PC-3 (cell line): ENCODE measurements at regions not wholly inside any gene's neighbourhood (a gene's known extent, or its start where the extent isn't known, plus 50 kb on each side); places are given as distances from the start of the nearest gene placed in this dataset.

Source experiments
- ATAC-seq: fragments of 200-7000 bp; cut with Tn5 transposase; 2 replicates; pipeline ENCODE4 v1.9.1; 2020; ENCODE audit warnings: mild to moderate bottlenecking, moderate library complexity
- BruUV-seq: library from RNA; stranded (reverse); fragments of 400-500 nt; replicated peaks from 2 replicates; lab custom pipeline; 2021; lab: Mats Ljungman, UMichigan
- CTCF ChIA-PET: fragments of 300-600 bp; sonication (Branson Sonifier 250); formaldehyde crosslinking; loops from one replicate; lab custom pipeline; 2022; ENCODE audit warnings: antibody characterized with exemption; lab: Charles Lee
- POLR2A ChIA-PET: fragments of 300-600 bp; sonication (Branson Sonifier 250); formaldehyde crosslinking; loops from one replicate; lab custom pipeline; 2022; ENCODE audit warnings: antibody characterized with exemption; ENCODE audit not compliant: unreplicated experiment; lab: Charles Lee
- DNase-seq: peaks from one replicate; pipeline ENCODE4 v3.0.0-alpha.2; 2015
- H2AFZ ChIP-seq: fragments of 300-600 bp; sonication (generic); 2 replicates; pipeline ENCODE4 v1.6.0; 2016; ENCODE audit warnings: antibody characterized with exemption, low read length
- H3F3A ChIP-seq: fragments of 300-600 bp; sonication (generic); one replicate; pipeline ENCODE4 v1.6.0; 2017; ENCODE audit warnings: antibody characterized with exemption, low read length, control low read depth, mild to moderate bottlenecking; ENCODE audit not compliant: unreplicated experiment
- H3K27ac ChIP-seq: fragments of 300-600 bp; sonication (generic); 2 replicates; pipeline ENCODE4 v1.5.1; 2016; ENCODE audit warnings: mild to moderate bottlenecking, low read length
- H3K27me3 ChIP-seq: fragments of 300-600 bp; sonication (generic); 2 replicates; pipeline ENCODE4 v1.6.1; 2016; ENCODE audit warnings: low read length, mixed read lengths
- H3K36me3 ChIP-seq: fragments of 300-600 bp; sonication (generic); 2 replicates; pipeline ENCODE4 v1.6.1; 2016; ENCODE audit warnings: low read depth, mixed run types, low read length, mixed read lengths
- H3K4me1 ChIP-seq: fragments of 300-600 bp; sonication (generic); 2 replicates; pipeline ENCODE4 v1.5.1; 2016; ENCODE audit warnings: low read length; ENCODE audit not compliant: insufficient read depth
- H3K4me2 ChIP-seq: fragments of 300-600 bp; sonication (generic); 2 replicates; pipeline ENCODE4 v1.6.0; 2016; ENCODE audit warnings: low read length
- H3K4me3 ChIP-seq: fragments of 300-600 bp; sonication (generic); 2 replicates; pipeline ENCODE4 v1.5.1; 2016; ENCODE audit warnings: mild to moderate bottlenecking, low read length, mixed read lengths
- H3K79me2 ChIP-seq: fragments of 300-600 bp; sonication (generic); 2 replicates; pipeline ENCODE4 v1.6.1; 2017; ENCODE audit warnings: low read length, mixed read lengths
- H3K9ac ChIP-seq: fragments of 300-600 bp; sonication (generic); 2 replicates; pipeline ENCODE4 v1.6.0; 2016; ENCODE audit warnings: mild to moderate bottlenecking, low read length
- H3K9me2 ChIP-seq: fragments of 300-600 bp; sonication (generic); replicated peaks from 2 replicates; pipeline ENCODE4 v1.6.1; 2016; ENCODE audit warnings: mixed run types, low read length, mixed read lengths
- H3K9me3 ChIP-seq: fragments of 300-600 bp; sonication (generic); 2 replicates; pipeline ENCODE4 v1.6.1; 2016; ENCODE audit warnings: low read length, mixed read lengths
- H4K20me1 ChIP-seq: fragments of 300-600 bp; sonication (generic); 2 replicates; pipeline ENCODE4 v1.6.1; 2016; ENCODE audit warnings: low read length, mixed read lengths
- EZH2 ChIP-seq: fragments of 300-600 bp; sonication (generic); IDR thresholded peaks from one replicate; pipeline ENCODE4 v1.6.1; 2017; ENCODE audit warnings: antibody characterized with exemption, mild to moderate bottlenecking, low read length; ENCODE audit not compliant: unreplicated experiment
- EZH2phosphoT487 ChIP-seq: fragments of 300-600 bp; sonication (generic); IDR thresholded peaks from 2 replicates; pipeline ENCODE4 v1.6.1; 2018; ENCODE audit warnings: mild to moderate bottlenecking, antibody characterized with exemption, low read length, borderline replicate concordance
- intact Hi-C: fragments of 100-400 bp; cut with micrococcal nuclease; formaldehyde crosslinking; loops from 2 replicates; pipeline ENCODE4 v1.9.0; 2023
- TF ChIP-seq, protein P1 (sequence below): fragments of 300-600 bp; sonication (generic); conservative IDR thresholded peaks from 2 replicates; pipeline ENCODE4 v1.5.1; 2017; ENCODE audit warnings: antibody characterized with exemption, low read depth, mild to moderate bottlenecking, low read length

DNA sequence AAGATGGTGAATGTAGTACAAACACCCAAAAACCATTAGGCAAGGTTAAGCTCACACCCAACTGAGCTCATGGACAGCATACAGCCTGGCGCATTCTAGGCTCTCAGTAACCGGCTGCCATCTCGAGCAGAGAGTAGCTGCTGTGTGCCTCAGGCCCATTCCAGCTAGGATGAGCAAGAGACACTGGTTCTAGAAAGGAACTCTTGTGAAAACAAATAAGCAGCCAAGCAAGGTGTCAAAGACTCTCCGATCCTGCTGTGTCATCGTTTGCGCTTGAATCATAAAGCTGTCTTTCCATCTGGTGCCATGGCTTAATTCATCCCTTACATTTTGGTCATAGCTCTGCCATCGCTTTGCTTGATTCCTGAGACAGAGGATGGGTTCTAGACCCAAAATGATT is 135.4 kb upstream of the MSX2 start:
- H3K4me1 ChIP-seq = no peaks in the 10 kb centered on the region
- H3K9me2 ChIP-seq = no peaks in the 10 kb centered on the region
- H3K4me3 ChIP-seq = no peak overlapping the region
- H4K20me1 ChIP-seq = no peaks in the 10 kb centered on the region
- CTCF ChIA-PET = no interaction called here
- intact Hi-C loops = no loop called here
- no peaks in the 10 kb centered on the region for H3F3A ChIP-seq
- H3K9ac ChIP-seq = no peak overlapping the region
- no peak overlapping the region for H3K27ac ChIP-seq
- H3K36me3 ChIP-seq = no peaks in the 10 kb centered on the region
- BruUV-seq = no TSS peak
- no peak overlapping the region for H3K4me2 ChIP-seq
- no peak for TF ChIP-seq EZH2phosphoT487
- TF ChIP-seq EZH2 = no peak
- TF ChIP-seq, protein P1, sequence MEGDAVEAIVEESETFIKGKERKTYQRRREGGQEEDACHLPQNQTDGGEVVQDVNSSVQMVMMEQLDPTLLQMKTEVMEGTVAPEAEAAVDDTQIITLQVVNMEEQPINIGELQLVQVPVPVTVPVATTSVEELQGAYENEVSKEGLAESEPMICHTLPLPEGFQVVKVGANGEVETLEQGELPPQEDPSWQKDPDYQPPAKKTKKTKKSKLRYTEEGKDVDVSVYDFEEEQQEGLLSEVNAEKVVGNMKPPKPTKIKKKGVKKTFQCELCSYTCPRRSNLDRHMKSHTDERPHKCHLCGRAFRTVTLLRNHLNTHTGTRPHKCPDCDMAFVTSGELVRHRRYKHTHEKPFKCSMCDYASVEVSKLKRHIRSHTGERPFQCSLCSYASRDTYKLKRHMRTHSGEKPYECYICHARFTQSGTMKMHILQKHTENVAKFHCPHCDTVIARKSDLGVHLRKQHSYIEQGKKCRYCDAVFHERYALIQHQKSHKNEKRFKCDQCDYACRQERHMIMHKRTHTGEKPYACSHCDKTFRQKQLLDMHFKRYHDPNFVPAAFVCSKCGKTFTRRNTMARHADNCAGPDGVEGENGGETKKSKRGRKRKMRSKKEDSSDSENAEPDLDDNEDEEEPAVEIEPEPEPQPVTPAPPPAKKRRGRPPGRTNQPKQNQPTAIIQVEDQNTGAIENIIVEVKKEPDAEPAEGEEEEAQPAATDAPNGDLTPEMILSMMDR = no peak
- H3K9me3 ChIP-seq = no peaks in the 10 kb centered on the region
- H3K79me2 ChIP-seq = no peaks in the 10 kb centered on the region
- peaks cover 3% of the 10 kb centered on the region; the same call in 1 of the 2 replicates for H3K27me3 ChIP-seq
- DNase-seq (no peak), ATAC-seq (no peak)
- POLR2A ChIA-PET = no interaction called here
- no peak overlapping the region for H2AFZ ChIP-seq

DNA sequence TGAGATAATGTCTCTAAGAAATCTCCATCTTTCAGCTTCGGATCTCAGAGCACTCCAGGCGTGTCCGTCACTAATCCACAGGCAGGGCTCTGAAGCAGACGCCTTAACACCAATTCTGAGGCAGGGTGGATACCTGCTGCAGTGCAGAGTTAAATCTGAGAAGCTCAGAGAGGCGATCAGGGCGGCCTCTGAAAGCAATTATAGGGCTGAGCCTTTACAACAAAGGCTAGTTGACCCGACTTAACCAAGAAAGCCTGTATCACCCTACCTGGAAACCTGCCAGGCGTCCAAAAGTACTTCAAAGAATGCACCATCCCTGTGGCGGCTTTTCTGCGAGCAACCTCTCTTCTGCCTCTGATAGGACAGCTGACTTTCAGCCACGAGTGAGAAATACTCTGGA is 134.8 kb upstream of the MSX2 start:
- no peaks in the 10 kb centered on the region for H3K79me2 ChIP-seq
- no peak overlapping the region for H3K4me2 ChIP-seq
- H3K4me1 ChIP-seq = no peaks in the 10 kb centered on the region
- no peaks in the 10 kb centered on the region for H3K9me2 ChIP-seq
- no peak overlapping the region for H3K9ac ChIP-seq
- no peak for DNase-seq
- intact Hi-C loops = no loop called here
- POLR2A ChIA-PET = no interaction called here
- CTCF ChIA-PET = no interaction called here
- H4K20me1 ChIP-seq = no peaks in the 10 kb centered on the region
- peaks cover 3% of the 10 kb centered on the region; the same call in 1 of the 2 replicates for H3K27me3 ChIP-seq
- H3K9me3 ChIP-seq = no peaks in the 10 kb centered on the region
- no TSS peak for BruUV-seq
- no peaks in the 10 kb centered on the region for H3F3A ChIP-seq
- H2AFZ ChIP-seq = no peak overlapping the region
- no peak overlapping the region for H3K4me3 ChIP-seq
- H3K36me3 ChIP-seq = no peaks in the 10 kb centered on the region
- H3K27ac ChIP-seq = no peak overlapping the region
- TF ChIP-seq EZH2 (no peak), EZH2phosphoT487 (no peak)
- TF ChIP-seq, protein P1 = no peak
- no peak for ATAC-seq

DNA sequence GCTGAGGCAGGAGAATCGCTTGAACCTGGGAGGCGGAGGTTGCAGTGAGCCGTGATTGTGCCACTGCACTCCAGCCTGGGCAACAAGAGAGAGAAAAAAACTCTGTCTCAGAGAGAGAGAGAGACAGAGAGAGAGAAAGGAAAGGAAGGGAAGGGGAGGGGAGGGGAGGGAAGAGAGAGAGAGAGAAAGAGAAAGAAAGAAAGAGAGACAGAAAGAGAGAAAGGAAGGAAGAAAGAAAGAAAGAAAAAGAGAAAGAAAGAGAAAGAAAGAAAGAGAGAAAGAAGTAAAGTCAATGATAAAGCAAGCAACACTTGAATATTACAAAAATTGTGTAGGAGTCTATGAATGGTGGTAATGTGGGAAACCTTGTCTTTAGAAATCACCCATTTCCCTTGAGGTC is 133.6 kb upstream of the MSX2 start:
- Histone ChIP-seq H3K36me3 (no peaks in the 10 kb centered on the region), H3K9me2 (no peaks in the 10 kb centered on the region), H3F3A (no peaks in the 10 kb centered on the region), H3K9ac (no peak overlapping the region), H2AFZ (no peak overlapping the region), H3K4me3 (no peak overlapping the region), H3K4me2 (no peak overlapping the region), H3K27ac (no peak overlapping the region), H3K4me1 (no peaks in the 10 kb centered on the region), H3K9me3 (no peaks in the 10 kb centered on the region), H3K79me2 (no peaks in the 10 kb centered on the region), H4K20me1 (no peaks in the 10 kb centered on the region), H3K27me3 (peaks cover 3% of the 10 kb centered on the region; the same call in 1 of the 2 replicates)
- TF ChIP-seq, protein P1 = no peak
- no peak for TF ChIP-seq EZH2
- no peak for TF ChIP-seq EZH2phosphoT487
- no TSS peak for BruUV-seq
- DNase-seq = no peak
- ATAC-seq = no peak
- ChIA-PET POLR2A (no interaction called here), CTCF (no interaction called here)
- intact Hi-C loops = no loop called here
